Activated CD4-positive, alpha-beta T cell treated with anti-CD3 and anti-CD28 coated beads, Interleukin-2, amount 10 ng/mL, durations not matched to agents 24 days and 14 days (primary cell): ENCODE measurements at regions not wholly inside any gene's neighbourhood (a gene's known extent, or its start where the extent isn't known, plus 50 kb on each side); places are given as distances from the start of the nearest gene placed in this dataset.

Experiments used
- DNase-seq: peaks from one replicate; pipeline ENCODE4 v3.0.0; 2022
- H3K27ac Mint-ChIP-seq: one replicate; pipeline ENCODE4 v1.8.0; 2022; ENCODE audit warnings: mild to moderate bottlenecking, mixed read lengths
- H3K27me3 Mint-ChIP-seq: one replicate; pipeline ENCODE4 v1.8.0; 2022; ENCODE audit warnings: mixed read lengths
- H3K36me3 Mint-ChIP-seq: one replicate; pipeline ENCODE4 v1.8.0; 2022; ENCODE audit warnings: low read depth, mild to moderate bottlenecking, mixed read lengths
- H3K4me1 Mint-ChIP-seq: one replicate; pipeline ENCODE4 v1.8.0; 2021; ENCODE audit warnings: mixed read lengths
- H3K4me3 Mint-ChIP-seq: one replicate; pipeline ENCODE4 v1.8.0; 2022; ENCODE audit warnings: mild to moderate bottlenecking, moderate library complexity, mixed read lengths
- H3K9me3 Mint-ChIP-seq: one replicate; pipeline ENCODE4 v1.8.0; 2021; ENCODE audit warnings: mixed read lengths
- intact Hi-C: fragments of 100-400 bp; cut with micrococcal nuclease; formaldehyde crosslinking; loops from one replicate; pipeline ENCODE4 v1.15.1; 2023

DNA sequence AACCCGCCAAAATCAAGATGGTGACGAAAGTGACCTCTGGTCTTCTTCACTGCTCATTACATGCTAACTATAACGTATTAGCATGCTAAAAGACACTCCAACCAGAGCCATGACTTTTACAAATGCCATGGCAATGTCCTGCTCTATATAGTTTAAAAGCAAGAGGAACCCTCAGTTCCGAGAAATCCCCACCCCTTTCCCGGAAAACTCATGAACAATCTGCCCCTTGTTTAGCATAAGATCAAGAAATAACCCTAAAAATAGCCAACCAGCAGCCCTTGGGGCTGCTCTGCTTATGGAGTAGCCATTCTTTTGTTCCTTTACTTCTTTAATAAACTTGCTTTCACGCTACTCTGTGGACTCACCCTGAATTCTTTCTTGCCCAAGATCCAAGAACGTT lies 463.5 kb upstream of the FAM241A start:
- Mint-ChIP-seq H3K36me3 (no peaks in the 10 kb centered on the region), H3K9me3 (no peaks in the 10 kb centered on the region), H3K27me3 (no peaks in the 10 kb centered on the region), H3K4me3 (no peak overlapping the region), H3K4me1 (no peaks in the 10 kb centered on the region), H3K27ac (no peak overlapping the region)
- intact Hi-C loops = no loop called here
- DNase-seq = no peak

DNA sequence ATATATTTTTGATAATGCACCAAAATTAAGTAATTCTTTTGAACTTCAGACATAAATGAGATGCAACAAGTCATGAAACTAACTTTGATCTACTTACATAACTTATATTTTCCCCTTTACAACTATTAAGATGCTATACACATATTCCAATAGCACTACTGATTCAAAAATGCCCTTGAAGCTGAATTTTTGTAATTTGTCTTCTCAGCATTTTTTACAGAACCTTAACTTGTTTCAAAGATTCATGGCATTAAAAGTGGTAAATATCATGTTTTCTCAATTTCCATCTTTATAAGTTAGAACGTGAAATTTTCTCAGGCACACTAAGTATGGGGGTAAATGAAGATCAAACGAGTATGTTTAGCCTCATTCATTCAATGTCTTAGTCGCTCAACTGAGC lies 460.0 kb upstream of the FAM241A start:
- no peak overlapping the region for H3K4me3 Mint-ChIP-seq

DNA sequence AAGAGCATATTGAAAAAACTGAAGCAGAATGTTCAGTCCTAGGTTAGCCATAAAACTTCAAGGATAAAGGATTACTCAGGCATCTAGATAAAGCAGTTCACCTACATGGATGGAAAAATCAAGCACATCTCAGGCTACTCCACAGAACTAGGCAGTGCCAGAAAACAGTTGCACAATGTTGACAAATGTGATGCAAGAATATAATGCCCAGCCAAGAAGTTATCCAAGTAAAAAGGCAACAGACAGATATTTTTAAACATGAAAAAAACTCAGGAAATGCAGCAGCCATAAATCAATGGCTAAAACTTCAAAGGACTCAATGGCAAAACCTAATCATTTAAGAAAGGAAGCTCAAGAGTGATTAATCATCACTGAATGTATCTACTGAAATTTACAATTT lies 456.0 kb upstream of the FAM241A start:
- H3K4me1 Mint-ChIP-seq = no peaks in the 10 kb centered on the region
- no peak for DNase-seq
- no peak overlapping the region for H3K27ac Mint-ChIP-seq
- H3K36me3 Mint-ChIP-seq = no peaks in the 10 kb centered on the region
- intact Hi-C loops = no loop called here
- H3K27me3 Mint-ChIP-seq = no peaks in the 10 kb centered on the region
- H3K4me3 Mint-ChIP-seq = no peak overlapping the region
- H3K9me3 Mint-ChIP-seq = no peaks in the 10 kb centered on the region

More for the DNA sequence above, 460.0 kb upstream of the FAM241A start:
- H3K27ac Mint-ChIP-seq = no peak overlapping the region
- no peaks in the 10 kb centered on the region for H3K9me3 Mint-ChIP-seq
- no peaks in the 10 kb centered on the region for H3K4me1 Mint-ChIP-seq
- no peaks in the 10 kb centered on the region for H3K36me3 Mint-ChIP-seq
- DNase-seq = no peak
- no peaks in the 10 kb centered on the region for H3K27me3 Mint-ChIP-seq
- intact Hi-C loops = no loop called here

DNA sequence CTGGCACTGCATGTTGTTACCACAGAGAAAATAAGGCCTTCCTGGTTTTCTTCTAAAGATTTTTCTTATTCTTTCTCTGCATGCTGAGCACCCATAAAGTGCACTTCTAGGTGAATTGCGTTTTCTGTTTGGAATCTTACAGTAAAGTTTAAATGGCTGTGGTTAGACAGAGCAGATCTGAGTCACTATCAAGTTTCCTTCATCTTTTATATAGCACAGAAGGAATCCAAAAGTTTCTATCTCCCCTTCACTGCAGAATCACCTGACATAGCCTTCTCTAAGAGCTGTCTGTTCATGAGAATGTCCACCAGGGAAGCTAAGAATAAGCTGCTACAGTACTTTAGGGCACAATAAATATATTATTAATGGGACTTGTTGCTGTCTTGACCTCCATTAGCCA lies 455.5 kb upstream of the FAM241A start:
- H3K4me1 Mint-ChIP-seq = no peaks in the 10 kb centered on the region
- H3K36me3 Mint-ChIP-seq = no peaks in the 10 kb centered on the region
- H3K27ac Mint-ChIP-seq = no peak overlapping the region
- no peaks in the 10 kb centered on the region for H3K9me3 Mint-ChIP-seq
- no peaks in the 10 kb centered on the region for H3K27me3 Mint-ChIP-seq
- no peak overlapping the region for H3K4me3 Mint-ChIP-seq
- intact Hi-C loops = no loop called here
- no peak for DNase-seq

DNA sequence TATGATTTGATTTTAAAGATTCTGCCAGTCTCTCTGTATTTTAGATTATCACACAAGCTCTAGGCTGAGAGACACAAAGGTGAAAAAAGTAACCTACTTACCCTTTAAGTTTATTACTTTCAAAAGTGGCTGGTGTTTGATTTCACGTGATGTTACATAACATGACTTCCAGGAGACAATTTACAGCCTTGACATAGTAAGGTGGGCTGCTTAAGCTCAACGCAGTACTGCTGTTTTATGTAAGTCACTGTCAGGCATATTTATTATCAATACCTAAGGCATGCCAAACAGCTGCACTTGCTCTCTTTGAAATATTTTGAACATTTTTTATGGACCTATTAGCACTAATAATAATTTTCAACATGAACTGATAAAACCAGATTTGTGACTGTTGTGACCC lies 451.5 kb upstream of the FAM241A start:
- intact Hi-C loops = no loop called here

DNA sequence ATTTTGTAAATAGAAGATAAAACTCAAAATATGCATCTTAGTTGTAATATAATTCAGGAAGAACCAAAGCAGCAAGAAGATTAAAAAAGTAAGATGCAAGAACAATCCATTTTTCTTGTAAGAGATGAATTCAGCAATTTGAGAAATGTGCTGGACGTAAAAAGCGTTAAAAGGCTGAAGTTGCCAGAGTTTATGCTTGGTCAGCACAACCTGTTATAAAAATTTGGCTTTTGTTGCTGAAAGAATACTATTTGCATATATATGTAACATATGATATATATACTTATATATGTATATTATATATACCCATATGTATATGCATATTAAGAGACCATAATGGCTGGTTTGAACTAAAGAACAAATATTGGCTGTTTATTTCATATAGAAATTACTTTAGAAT lies 449.6 kb upstream of the FAM241A start:
- Mint-ChIP-seq H3K36me3 (no peaks in the 10 kb centered on the region), H3K4me1 (no peaks in the 10 kb centered on the region), H3K27me3 (no peaks in the 10 kb centered on the region), H3K9me3 (no peaks in the 10 kb centered on the region), H3K4me3 (no peak overlapping the region), H3K27ac (no peak overlapping the region)
- no peak for DNase-seq
- intact Hi-C loops = no loop called here

More for the DNA sequence above, 451.5 kb upstream of the FAM241A start:
- Mint-ChIP-seq H3K27me3 (no peaks in the 10 kb centered on the region), H3K4me3 (no peak overlapping the region), H3K36me3 (no peaks in the 10 kb centered on the region), H3K27ac (no peak overlapping the region), H3K4me1 (no peaks in the 10 kb centered on the region), H3K9me3 (no peaks in the 10 kb centered on the region)
- no peak for DNase-seq

DNA sequence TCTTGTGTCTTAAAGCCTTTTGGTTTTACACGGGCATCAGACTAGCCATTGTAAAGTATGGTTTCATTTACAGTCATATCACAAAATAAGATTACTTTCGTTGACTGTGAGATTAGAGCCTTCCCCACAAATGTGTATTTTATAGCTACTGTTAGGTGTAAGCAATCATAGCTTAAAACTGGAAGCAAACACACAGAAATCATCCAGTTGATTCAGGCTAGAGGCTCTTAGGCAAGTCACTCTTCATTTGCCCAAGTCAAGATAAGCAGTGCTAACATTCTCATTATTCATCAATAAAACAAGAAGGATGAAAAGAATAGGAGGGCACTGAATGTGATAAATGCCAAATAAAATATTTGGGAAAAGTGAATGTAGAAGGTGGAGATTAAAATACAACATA lies 448.7 kb upstream of the FAM241A start:
- DNase-seq = no peak
- Mint-ChIP-seq H3K27me3 (no peaks in the 10 kb centered on the region), H3K4me1 (no peaks in the 10 kb centered on the region), H3K36me3 (no peaks in the 10 kb centered on the region), H3K4me3 (no peak overlapping the region), H3K27ac (no peak overlapping the region), H3K9me3 (no peaks in the 10 kb centered on the region)
- intact Hi-C loops = no loop called here

DNA sequence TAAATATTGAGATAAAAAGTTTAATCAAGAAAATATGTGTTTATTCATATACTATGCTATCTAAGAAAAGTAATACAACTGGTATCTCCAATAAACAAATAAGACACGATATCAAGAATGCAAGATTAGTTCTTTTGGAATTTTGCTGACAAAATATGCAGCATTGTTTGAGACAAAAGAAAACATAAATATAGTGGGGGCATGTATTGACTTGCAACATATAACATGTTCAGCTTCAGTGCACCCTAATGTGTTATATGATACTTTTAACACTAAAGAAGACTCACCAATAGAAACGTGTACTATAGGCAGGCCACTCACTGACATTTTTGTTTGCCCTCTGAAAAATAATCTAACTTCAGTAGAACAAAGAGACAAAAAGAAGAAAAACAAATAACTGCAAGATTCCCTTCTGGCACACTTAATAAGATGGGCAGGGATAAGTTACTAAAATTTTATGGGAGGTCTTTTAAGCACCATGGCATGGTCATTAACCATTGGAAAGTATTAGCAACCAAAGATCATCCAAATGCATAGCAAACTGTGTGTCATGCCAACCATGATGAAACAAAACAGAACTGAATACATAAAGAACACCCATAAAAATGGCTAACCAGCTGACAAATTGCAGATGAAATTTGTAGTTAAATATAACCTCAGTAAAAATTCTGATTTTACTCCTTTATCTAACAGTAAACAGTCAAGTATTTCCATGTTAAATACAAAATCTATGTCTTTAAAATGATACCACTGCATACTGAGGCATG lies 447.9 kb upstream of the FAM241A start:
- no peak overlapping the region for H3K4me3 Mint-ChIP-seq
- intact Hi-C loops = no loop called here
- H3K4me1 Mint-ChIP-seq = no peaks in the 10 kb centered on the region
- no peaks in the 10 kb centered on the region for H3K36me3 Mint-ChIP-seq
- no peak overlapping the region for H3K27ac Mint-ChIP-seq
- no peak for DNase-seq
- no peaks in the 10 kb centered on the region for H3K9me3 Mint-ChIP-seq
- H3K27me3 Mint-ChIP-seq = no peaks in the 10 kb centered on the region

DNA sequence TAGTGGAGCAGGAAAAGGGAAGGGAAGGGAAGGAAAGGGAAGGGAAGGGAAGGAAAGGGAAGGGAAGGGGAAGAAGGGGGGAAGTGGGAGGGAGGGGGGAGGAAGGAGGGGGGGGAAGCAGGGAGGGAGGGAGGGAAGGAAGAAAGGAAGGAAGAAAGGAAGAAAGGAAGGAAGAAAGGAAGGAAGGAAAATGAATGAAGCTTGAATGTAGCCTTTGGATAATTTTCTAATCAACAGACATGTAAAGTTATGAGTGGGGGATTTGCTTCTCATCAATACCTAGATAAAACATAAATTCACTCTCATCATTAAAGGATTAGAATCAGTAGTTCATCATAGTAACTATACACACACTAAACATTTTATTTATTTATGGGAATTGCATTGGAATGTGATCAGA lies 446.9 kb upstream of the FAM241A start:
- intact Hi-C loops = no loop called here
- Mint-ChIP-seq H3K36me3 (no peaks in the 10 kb centered on the region), H3K9me3 (no peaks in the 10 kb centered on the region), H3K4me3 (no peak overlapping the region), H3K27me3 (no peaks in the 10 kb centered on the region), H3K4me1 (no peaks in the 10 kb centered on the region), H3K27ac (no peak overlapping the region)
- no peak for DNase-seq

DNA sequence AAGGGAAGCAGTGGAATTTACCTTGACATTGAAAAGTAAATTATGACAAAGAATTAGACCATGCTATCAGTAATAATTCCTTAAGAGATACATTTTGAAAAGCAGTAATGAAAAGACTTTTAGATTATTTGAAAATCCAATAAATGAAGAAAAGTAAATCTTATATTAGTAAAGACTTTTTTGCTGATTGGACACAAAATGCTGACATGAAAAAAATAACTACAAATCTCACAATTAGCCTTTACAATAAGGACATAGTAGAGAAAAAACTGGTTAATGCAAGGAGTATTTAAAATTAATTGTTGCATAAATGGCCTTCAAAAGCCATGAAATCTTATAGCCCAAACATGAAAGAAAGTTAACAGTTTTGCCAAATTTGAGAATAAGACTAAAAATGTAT lies 446.1 kb upstream of the FAM241A start:
- no peak for DNase-seq
- Mint-ChIP-seq H3K27ac (no peak overlapping the region), H3K4me1 (no peaks in the 10 kb centered on the region), H3K9me3 (no peaks in the 10 kb centered on the region), H3K36me3 (no peaks in the 10 kb centered on the region), H3K27me3 (no peaks in the 10 kb centered on the region), H3K4me3 (no peak overlapping the region)
- intact Hi-C loops = no loop called here

DNA sequence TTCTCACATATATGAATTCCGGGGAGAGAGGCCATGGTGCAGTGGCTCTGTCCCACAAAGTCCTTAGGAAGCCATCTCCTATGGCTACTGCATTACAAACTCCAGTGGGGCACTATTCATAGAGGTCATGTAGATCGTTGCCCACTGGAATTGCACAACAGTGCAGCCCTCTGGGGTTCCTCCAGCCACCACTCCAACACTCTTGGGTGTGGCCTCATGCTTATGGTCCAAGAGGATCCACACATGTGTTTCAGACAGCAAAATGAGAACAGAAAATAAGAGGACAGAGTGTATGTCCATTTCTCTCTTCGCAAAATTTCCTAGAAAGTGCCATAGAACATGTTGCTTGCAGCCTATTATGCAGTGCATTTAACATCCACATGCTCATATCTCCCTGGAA lies 444.2 kb upstream of the FAM241A start:
- Mint-ChIP-seq H3K27ac (no peak overlapping the region), H3K9me3 (no peaks in the 10 kb centered on the region), H3K27me3 (no peaks in the 10 kb centered on the region), H3K4me1 (no peaks in the 10 kb centered on the region), H3K36me3 (no peaks in the 10 kb centered on the region), H3K4me3 (no peak overlapping the region)
- intact Hi-C loops = no loop called here
- DNase-seq = no peak

DNA sequence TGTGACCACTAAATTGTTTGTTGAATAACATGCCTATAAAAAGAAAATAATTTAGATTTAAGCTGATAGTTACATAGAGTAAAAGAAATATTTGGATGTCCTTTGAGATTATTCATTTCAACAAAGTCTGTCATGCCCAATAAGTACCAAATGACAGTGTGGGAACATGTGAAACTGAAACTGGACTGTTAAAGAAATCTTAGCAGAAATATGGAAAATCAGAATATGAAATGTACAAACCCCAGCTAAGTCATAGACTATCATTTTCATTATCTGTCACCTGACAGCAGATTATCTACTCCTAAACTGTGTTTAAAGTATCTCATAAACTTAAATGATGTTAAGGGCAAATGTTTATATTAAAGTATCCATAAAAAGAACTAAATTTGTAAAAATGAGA lies 437.8 kb upstream of the FAM241A start:
- Mint-ChIP-seq H3K27me3 (no peaks in the 10 kb centered on the region), H3K4me3 (no peak overlapping the region), H3K9me3 (no peaks in the 10 kb centered on the region), H3K4me1 (no peaks in the 10 kb centered on the region), H3K36me3 (no peaks in the 10 kb centered on the region), H3K27ac (no peak overlapping the region)
- intact Hi-C loops = no loop called here
- no peak for DNase-seq

DNA sequence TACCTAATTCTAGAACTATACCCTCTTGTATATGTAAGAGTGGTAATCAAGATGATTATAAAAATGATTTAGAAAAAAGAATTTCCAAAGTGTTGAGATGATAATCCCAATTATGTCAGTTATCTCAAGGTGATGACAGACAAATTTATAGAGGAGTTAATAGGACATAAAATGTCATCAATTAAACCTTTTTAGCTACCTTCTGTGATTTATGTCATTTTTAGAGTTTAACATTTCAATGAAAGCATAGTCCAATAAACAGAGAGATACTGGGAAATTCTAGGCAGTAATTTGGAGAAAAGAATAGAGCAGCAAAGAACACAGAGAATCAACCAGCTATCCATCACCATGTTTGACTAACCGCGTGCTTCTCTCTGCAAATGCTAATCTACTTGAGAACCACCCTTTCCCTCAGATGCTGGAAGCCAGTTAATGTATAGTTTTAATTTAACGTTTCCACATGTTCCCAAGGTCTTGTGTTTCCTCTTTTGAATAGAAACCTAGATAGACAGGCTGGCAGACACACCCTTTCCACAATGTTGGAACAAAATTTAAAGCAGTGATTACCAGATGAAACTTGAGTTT lies 433.1 kb upstream of the FAM241A start:
- no peak for DNase-seq
- no peak overlapping the region for H3K4me3 Mint-ChIP-seq
- H3K4me1 Mint-ChIP-seq = no peaks in the 10 kb centered on the region
- no peaks in the 10 kb centered on the region for H3K27me3 Mint-ChIP-seq
- H3K27ac Mint-ChIP-seq = no peak overlapping the region
- no peaks in the 10 kb centered on the region for H3K36me3 Mint-ChIP-seq
- no peaks in the 10 kb centered on the region for H3K9me3 Mint-ChIP-seq
- intact Hi-C loops = no loop called here

DNA sequence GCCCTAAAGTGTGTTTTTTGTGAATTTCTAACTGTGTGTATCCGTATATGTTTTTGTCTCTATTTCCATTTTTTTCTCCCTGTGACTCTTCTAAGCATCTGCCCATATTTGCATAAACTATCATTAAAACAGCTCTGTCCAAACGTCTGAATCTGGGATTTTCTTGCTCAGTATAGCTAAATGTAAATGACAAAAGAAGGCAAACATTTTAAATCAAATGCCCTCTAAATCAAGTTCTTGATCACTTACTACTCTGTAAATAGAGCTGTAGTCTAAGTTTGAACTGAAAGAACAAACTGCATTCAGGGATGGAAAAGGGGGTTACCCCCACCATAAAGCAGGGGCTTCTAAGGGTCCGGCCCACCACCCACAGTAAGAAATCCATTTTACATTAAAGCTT lies 432.0 kb upstream of the FAM241A start:
- intact Hi-C loops = no loop called here
- Mint-ChIP-seq H3K27ac (no peak overlapping the region), H3K9me3 (no peaks in the 10 kb centered on the region), H3K4me1 (no peaks in the 10 kb centered on the region), H3K4me3 (no peak overlapping the region), H3K36me3 (no peaks in the 10 kb centered on the region), H3K27me3 (no peaks in the 10 kb centered on the region)
- DNase-seq = no peak

DNA sequence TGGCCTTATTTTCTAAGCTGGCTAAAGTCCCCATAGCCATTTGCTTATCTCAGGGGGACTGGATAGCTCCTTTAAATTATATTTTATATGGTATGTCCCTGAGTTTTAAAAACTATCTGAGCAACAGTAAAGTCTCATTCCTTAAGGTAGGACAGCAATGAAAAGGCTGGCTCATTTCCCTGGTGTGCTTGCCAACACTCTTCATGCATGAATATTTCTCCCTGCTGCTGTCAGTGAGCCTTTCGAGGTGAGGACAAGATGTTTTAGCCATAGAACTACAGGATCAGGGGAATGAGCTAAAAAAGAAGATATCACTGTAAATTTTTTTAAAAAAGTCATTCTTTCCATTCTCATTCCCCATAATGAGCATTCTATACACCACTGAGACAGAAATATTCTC lies 427.3 kb upstream of the FAM241A start:
- intact Hi-C loops = no loop called here
- no peaks in the 10 kb centered on the region for H3K9me3 Mint-ChIP-seq
- no peaks in the 10 kb centered on the region for H3K4me1 Mint-ChIP-seq
- H3K27ac Mint-ChIP-seq = no peak overlapping the region
- no peaks in the 10 kb centered on the region for H3K27me3 Mint-ChIP-seq
- no peak overlapping the region for H3K4me3 Mint-ChIP-seq
- no peaks in the 10 kb centered on the region for H3K36me3 Mint-ChIP-seq
- no peak for DNase-seq
